GM21786 (cell line): ENCODE measurements at regions not wholly inside any gene's neighbourhood (a gene's known extent, or its start where the extent isn't known, plus 50 kb on each side); places are given as distances from the start of the nearest gene placed in this dataset.

Experiments used
- ATAC-seq: cut with Tn5 transposase; IDR thresholded peaks from one replicate; pipeline ENCODE4 v1.9.1; 2021; ENCODE audit not compliant: unreplicated experiment

- no peak for ATAC-seq
Observed at GRCh38 chr4:31995943-31996901, 1276.1 kb downstream of the PCDH7 start.

GRCh38 chr4:31998807-31999206, 1278.6 kb downstream of the PCDH7 start:
- ATAC-seq, result no peak

GRCh38 chr4:31999848-32000247, 1279.7 kb downstream of the PCDH7 start:
- no peak for ATAC-seq

GRCh38 chr4:32000846-32001488, 1280.8 kb downstream of the PCDH7 start:
- no peak for ATAC-seq

- ATAC-seq, result no peak
Observed at GRCh38 chr4:32002037-32002747, 1282.0 kb downstream of the PCDH7 start.

- no peak for ATAC-seq
Observed at GRCh38 chr4:32003548-32003947, 1283.4 kb downstream of the PCDH7 start.

- no peak for ATAC-seq
Observed at GRCh38 chr4:32010221-32010620, 1290.1 kb downstream of the PCDH7 start.

- ATAC-seq, result no peak
Observed at GRCh38 chr4:32022071-32022470, 1301.9 kb downstream of the PCDH7 start.

GRCh38 chr4:32025851-32026459, 1305.8 kb downstream of the PCDH7 start:
- no peak for ATAC-seq

GRCh38 chr4:32030406-32030805, 1310.2 kb downstream of the PCDH7 start:
- no peak for ATAC-seq

- no peak for ATAC-seq
Observed at GRCh38 chr4:32031026-32031425, 1310.9 kb downstream of the PCDH7 start.

GRCh38 chr4:32032136-32032672, 1312.0 kb downstream of the PCDH7 start:
- ATAC-seq, result no peak

GRCh38 chr4:32037399-32037798, 1317.2 kb downstream of the PCDH7 start:
- ATAC-seq, result no peak

GRCh38 chr4:32042486-32043247, 1322.5 kb downstream of the PCDH7 start:
- no peak for ATAC-seq

GRCh38 chr4:32043248-32043633, 1323.1 kb downstream of the PCDH7 start:
- no peak for ATAC-seq

GRCh38 chr4:32061916-32062315, 1341.7 kb downstream of the PCDH7 start:
- ATAC-seq, result no peak

GRCh38 chr4:32073542-32073941, 1353.4 kb downstream of the PCDH7 start:
- no peak for ATAC-seq

GRCh38 chr4:32087211-32087610, 1367.0 kb downstream of the PCDH7 start:
- ATAC-seq, result no peak

- ATAC-seq, result no peak
Observed at GRCh38 chr4:32094987-32095386, 1374.8 kb downstream of the PCDH7 start.

GRCh38 chr4:32102896-32103295, 1382.7 kb downstream of the PCDH7 start:
- no peak for ATAC-seq
